GM12892 (cell line): ENCODE measurements at regions not wholly inside any gene's neighbourhood (a gene's known extent, or its start where the extent isn't known, plus 50 kb on each side); places are given as distances from the start of the nearest gene placed in this dataset.

ENCODE experiments used
- DNase-seq: peaks from one replicate; pipeline ENCODE4 v3.0.0; 2011; ENCODE audit not compliant: insufficient read length
- FAIRE-seq: peaks from 2 replicates; lab custom pipeline; 2011; peaks lifted over from hg19 to GRCh38; lab: Jason Lieb, UNC
- POLR2A ChIP-seq: IDR thresholded peaks from 2 replicates; pipeline ENCODE4 v1.6.1; 2011; ENCODE audit warnings: low read depth, low read length, control low read depth
- POLR2AphosphoS5 ChIP-seq: IDR thresholded peaks from 2 replicates; pipeline ENCODE4 v1.6.1; 2011; ENCODE audit warnings: low read depth, low read length, control low read depth
- TAF1 ChIP-seq: IDR thresholded peaks from 2 replicates; pipeline ENCODE4 v1.6.1; 2011; ENCODE audit warnings: low read depth, mild to moderate bottlenecking, control low read depth, low read length, borderline replicate concordance

DNA sequence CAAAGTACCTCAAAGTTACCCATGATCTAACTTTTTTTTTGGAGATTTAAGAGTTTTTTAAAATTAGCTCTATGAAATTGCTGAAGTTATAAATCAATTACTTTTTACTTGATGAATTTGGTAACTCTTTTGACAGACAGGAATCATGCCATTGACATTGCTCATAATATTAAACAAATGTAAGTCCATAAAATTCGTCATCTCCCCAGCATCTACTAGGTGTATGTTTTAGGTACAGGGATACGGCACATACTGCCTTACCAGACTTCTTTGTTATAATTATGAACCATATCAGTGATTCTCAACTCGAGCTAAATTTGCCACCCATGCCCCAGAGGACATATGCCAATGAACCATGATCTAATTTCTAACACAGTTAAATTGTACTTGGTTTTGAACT lies 247.5 kb upstream of the TGFBR2 start:
- FAIRE-seq (no peak), DNase-seq (no peak)
- TF ChIP-seq POLR2AphosphoS5: no peak
- TF ChIP-seq TAF1: no peak
- TF ChIP-seq POLR2A: no peak

GRCh38 chr3:30368978-30369377 lies 237.4 kb upstream of the TGFBR2 start:
- DNase-seq (no peak), FAIRE-seq (no peak)
- TF ChIP-seq TAF1 (no peak), POLR2AphosphoS5 (no peak), POLR2A (no peak)

DNA sequence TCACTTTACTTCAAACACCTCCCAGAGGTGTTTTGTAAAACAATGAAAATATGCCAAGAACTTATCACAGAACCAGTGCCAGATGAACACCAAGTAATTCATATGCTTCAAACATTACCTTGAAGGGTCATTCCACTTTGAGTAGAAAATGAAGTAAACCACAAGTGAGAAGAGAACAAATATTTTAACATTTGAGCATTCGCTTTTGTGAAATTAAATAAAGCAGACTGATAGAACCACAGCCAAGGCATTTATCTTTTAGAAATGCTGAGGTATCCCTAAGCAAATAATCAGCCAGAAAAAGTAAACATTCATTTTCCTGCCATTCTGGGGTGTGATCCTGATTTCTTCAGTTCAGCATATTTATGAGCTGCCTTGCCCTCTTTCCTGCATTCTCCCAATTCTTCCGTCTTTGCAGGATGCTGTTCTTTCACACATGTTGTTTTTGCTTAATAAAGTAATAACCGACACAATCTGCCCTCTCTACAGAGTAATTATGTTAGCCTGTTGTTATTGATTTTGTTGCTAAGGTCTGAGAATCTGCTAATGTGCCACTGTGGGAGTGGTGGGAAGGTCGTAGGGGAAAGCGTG lies 235.6 kb upstream of the TGFBR2 start:
- FAIRE-seq: no peak

DNA sequence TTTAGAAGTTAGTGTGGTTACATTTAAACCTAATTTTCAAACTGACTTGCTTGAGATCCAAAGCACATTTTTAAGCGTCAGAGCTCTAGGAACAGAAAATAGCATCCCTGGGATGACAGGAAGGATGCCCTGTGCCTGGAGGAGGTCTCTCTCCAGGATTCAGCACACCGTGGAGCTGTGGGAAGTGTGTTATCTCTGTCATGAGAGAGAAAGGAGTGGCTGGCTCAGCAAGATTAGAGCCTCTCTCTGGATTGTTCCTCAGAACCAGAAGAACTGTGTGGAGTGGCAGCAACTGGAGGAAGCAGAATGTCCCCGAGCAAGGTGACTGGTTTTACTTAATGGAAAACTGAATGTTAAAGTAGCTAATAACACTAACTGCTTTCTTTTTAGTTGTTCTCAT lies 233.6 kb upstream of the TGFBR2 start:
- FAIRE-seq: no peak
- DNase-seq: no peak
- no peak for TF ChIP-seq POLR2AphosphoS5
- TF ChIP-seq POLR2A: no peak
- TF ChIP-seq TAF1: no peak

More for the DNA sequence above, 235.6 kb upstream of the TGFBR2 start:
- no peak for TF ChIP-seq TAF1
- TF ChIP-seq POLR2A: no peak
- TF ChIP-seq POLR2AphosphoS5: no peak
- DNase-seq: no peak

DNA sequence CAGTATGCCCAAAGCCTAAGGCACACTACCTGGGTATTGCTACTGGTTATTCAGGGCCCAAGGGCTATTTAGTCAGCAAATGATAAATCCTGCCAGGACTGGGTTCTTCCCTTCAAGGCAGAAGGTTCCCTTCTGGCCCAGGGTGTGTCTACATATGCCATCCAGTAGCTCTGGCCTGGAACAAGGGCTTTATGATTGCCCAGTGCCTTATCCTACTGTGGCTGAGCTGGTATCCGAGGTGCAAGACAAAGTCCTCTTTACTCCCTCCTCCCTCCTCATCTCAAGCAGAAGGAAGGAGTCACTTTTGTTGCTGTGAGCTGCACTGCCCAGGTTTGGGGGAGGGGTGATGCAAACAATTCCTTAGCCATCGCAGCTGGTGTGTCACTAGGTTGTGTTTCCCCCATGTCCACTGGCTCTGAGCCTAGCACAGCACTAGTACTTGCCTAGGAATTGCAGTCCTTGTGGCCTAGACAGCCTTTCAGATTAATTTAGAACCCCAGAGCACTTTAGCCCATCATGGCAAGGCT lies 221.8 kb upstream of the TGFBR2 start:
- TF ChIP-seq TAF1 (no peak), POLR2A (no peak), POLR2AphosphoS5 (no peak)
- no peak for DNase-seq
- FAIRE-seq: no peak

GRCh38 chr3:30393079-30393478 lies 213.3 kb upstream of the TGFBR2 start:
- no peak for FAIRE-seq

DNA sequence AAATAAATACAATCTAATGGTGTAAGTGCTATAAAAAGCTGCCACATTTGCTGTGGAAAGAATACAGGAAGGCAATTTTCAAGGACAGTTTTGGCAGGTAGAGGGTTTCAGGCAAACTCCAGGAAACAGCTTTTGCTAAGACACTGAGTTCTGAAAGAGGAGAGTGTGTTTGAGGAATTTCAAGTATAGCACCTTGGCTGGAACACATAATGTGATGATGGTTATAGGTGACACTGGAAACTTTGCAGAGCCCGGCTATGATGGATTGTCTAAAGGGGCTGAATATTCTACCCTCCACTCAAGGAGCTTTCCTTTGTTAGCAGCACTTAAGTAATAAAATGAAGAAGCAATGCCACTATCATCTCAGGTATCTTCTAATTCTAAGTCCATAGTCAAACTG lies 209.4 kb upstream of the TGFBR2 start:
- FAIRE-seq (no peak), DNase-seq (no peak)
- TF ChIP-seq POLR2AphosphoS5 (no peak), TAF1 (no peak), POLR2A (no peak)

More at GRCh38 chr3:30393079-30393478, 213.3 kb upstream of the TGFBR2 start:
- DNase-seq: no peak
- no peak for TF ChIP-seq TAF1
- no peak for TF ChIP-seq POLR2A
- no peak for TF ChIP-seq POLR2AphosphoS5

DNA sequence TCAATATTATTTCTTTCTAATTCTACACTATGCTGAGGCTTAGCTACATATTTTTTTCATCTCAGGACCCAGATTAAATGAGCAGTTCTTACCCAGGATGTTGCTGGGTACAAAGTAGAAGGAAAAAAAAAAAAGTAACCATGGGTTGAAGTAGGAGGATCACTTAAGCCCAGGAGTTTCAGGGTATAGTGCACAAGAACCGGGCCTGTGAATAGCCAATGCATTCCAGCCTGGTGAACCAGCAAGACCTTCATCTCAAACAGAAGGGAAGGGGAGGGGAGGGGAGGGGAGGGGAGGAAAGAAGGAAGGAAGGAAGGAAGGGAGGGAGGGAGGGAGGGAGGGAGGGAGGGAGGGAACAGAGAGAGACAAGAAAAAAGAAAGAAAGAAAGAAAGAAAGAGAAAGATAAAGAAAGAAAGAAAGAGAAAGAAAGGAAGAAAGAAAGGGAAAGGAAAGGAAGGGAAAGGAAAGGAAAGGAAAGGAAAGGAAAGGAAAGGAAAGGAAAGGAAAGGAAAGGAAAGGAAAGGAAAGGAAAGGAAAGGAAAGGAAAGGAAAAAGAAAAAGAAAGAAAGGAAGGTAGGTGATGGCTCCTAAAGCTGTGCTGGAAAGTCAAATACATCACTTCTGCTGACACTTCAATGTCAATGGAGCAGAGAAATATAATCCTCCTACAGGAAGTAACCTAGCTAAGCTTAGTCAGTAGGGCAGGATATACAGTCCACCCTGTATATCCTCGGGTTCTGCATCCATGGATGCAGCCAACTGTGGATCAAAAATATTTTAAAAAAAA lies 206.8 kb upstream of the TGFBR2 start:
- DNase-seq (no peak), FAIRE-seq (no peak)
- TF ChIP-seq POLR2A: no peak
- no peak for TF ChIP-seq POLR2AphosphoS5
- no peak for TF ChIP-seq TAF1

DNA sequence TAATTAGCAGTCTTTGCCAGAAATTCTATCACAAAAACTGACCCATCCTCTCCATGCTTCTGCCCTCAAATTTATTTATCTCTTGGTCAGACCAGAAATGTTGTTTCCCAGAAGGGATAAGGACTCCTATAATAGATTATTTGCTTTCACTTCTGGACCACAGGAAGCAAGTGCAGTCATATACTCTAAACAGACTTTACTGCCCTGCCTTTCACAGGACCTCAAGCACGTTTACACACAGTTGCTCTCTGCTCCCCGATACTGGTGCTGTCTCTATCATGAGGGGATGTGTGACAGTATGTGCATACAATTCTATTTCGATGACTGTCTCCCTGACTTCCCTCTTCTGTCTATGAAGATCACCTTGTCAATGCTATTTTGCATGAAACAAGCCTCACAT lies 205.5 kb upstream of the TGFBR2 start:
- DNase-seq (no peak), FAIRE-seq (no peak)
- TF ChIP-seq TAF1 (no peak), POLR2AphosphoS5 (no peak)

GRCh38 chr3:30401971-30402370 lies 204.4 kb upstream of the TGFBR2 start:
- no peak for DNase-seq
- TF ChIP-seq POLR2AphosphoS5 (no peak), TAF1 (no peak), POLR2A (no peak)
- no peak for FAIRE-seq

GRCh38 chr3:30407651-30408050 lies 198.8 kb upstream of the TGFBR2 start:
- TF ChIP-seq TAF1: no peak
- TF ChIP-seq POLR2AphosphoS5: no peak
- TF ChIP-seq POLR2A: no peak
- no peak for FAIRE-seq
- no peak for DNase-seq
